ENCODE measurements at regions not wholly inside any gene's neighbourhood (a gene's known extent, or its start where the extent isn't known, plus 50 kb on each side); places are given as distances from the start of the nearest gene placed in this dataset.

- Histone ChIP-seq H3K9me3 (ENCODE audit: control insufficient read depth in 4 of 4, low read length in 3 of 4) (no peaks in the 10 kb centered on the region), H3K9ac (ENCODE audit: low read depth in 1 of 2, low read length in 2 of 2) (no peak overlapping the region), H3K36me3 (ENCODE audit: control insufficient read depth in 4 of 4, insufficient read depth in 3 of 4, low read depth in 1 of 4, low read length in 3 of 4) (no peaks in the 10 kb centered on the region), H3K4me3 (ENCODE audit: low read depth in 1 of 3, low read length in 3 of 3) (no peak overlapping the region), H3K27ac (ENCODE audit: low read depth in 1 of 2, low read length in 2 of 2) (no peak overlapping the region), H3K4me1 (ENCODE audit: control insufficient read depth in 4 of 4, insufficient read depth in 4 of 4, low read length in 3 of 4) (no peaks in the 10 kb centered on the region), H3K27me3 (ENCODE audit: control insufficient read depth in 4 of 4, insufficient read depth in 4 of 4, low read length in 3 of 4) (no peaks in the 10 kb centered on the region)
- TF ChIP-seq FOXA2 (IDR thresholded peaks at IDR 0.05): no peak
- TF ChIP-seq YY1 (IDR thresholded peaks at IDR 0.05): no peak
- TF ChIP-seq REST (IDR thresholded peaks at IDR 0.05): no peak
- no peak for TF ChIP-seq HNF4G (IDR thresholded peaks at IDR 0.05)
- TF ChIP-seq ZBTB33 (IDR thresholded peaks at IDR 0.05): no peak
- no peak for TF ChIP-seq GABPA (IDR thresholded peaks at IDR 0.05 in 1 of 2, conservative IDR thresholded peaks at IDR 0.05 in 1 of 2)
- TF ChIP-seq RAD21 (IDR thresholded peaks at IDR 0.05): no peak
- TF ChIP-seq NR2F2 (IDR thresholded peaks at IDR 0.05): no peak
- TF ChIP-seq RXRA (IDR thresholded peaks at IDR 0.05): no peak
- TF ChIP-seq JUND (IDR thresholded peaks at IDR 0.05): no peak
- TF ChIP-seq MAX (IDR thresholded peaks at IDR 0.05): no peak
- TF ChIP-seq TAF1 (conservative IDR thresholded peaks at IDR 0.05): no peak
- no peak for DNase-seq (ENCODE audit: low spot score)
Observed at GRCh38 chr12:84604551-84604950, 308.0 kb downstream of the SLC6A15 start.

- H3K36me3 ChIP-seq (ENCODE audit: control insufficient read depth in 4 of 4, insufficient read depth in 3 of 4, low read depth in 1 of 4, low read length in 3 of 4): no peaks in the 10 kb centered on the region
- no peak overlapping the region for H3K9ac ChIP-seq (ENCODE audit: low read depth in 1 of 2, low read length in 2 of 2)
- H3K4me3 ChIP-seq (ENCODE audit: low read depth in 1 of 3, low read length in 3 of 3): no peak overlapping the region
- no peaks in the 10 kb centered on the region for H3K27me3 ChIP-seq (ENCODE audit: control insufficient read depth in 4 of 4, insufficient read depth in 4 of 4, low read length in 3 of 4)
- no peaks in the 10 kb centered on the region for H3K4me1 ChIP-seq (ENCODE audit: control insufficient read depth in 4 of 4, insufficient read depth in 4 of 4, low read length in 3 of 4)
- H3K9me3 ChIP-seq (ENCODE audit: control insufficient read depth in 4 of 4, low read length in 3 of 4): no peaks in the 10 kb centered on the region
- TF ChIP-seq EGR1 (IDR thresholded peaks at IDR 0.05; ENCODE audit: low read depth in 2 of 2): no peak
- no peak for TF ChIP-seq REST (IDR thresholded peaks at IDR 0.05)
- no peak for TF ChIP-seq SP1 (IDR thresholded peaks at IDR 0.05)
- TF ChIP-seq RXRA (IDR thresholded peaks at IDR 0.05): no peak
- TF ChIP-seq HNF4A (conservative IDR thresholded peaks at IDR 0.05): no peak
- no peak for TF ChIP-seq JUND (IDR thresholded peaks at IDR 0.05)
- TF ChIP-seq ZBTB33 (IDR thresholded peaks at IDR 0.05): no peak
- TF ChIP-seq FOXA2 (IDR thresholded peaks at IDR 0.05): no peak
- TF ChIP-seq TAF1 (conservative IDR thresholded peaks at IDR 0.05): no peak
- TF ChIP-seq NR2F2 (IDR thresholded peaks at IDR 0.05): no peak
- no peak for TF ChIP-seq GABPA (IDR thresholded peaks at IDR 0.05 in 1 of 2, conservative IDR thresholded peaks at IDR 0.05 in 1 of 2)
- no peak for TF ChIP-seq FOXA1 (IDR thresholded peaks at IDR 0.05)
- TF ChIP-seq RAD21 (IDR thresholded peaks at IDR 0.05): no peak
- no peak for TF ChIP-seq HNF4G (IDR thresholded peaks at IDR 0.05)
- TF ChIP-seq YY1 (IDR thresholded peaks at IDR 0.05): no peak
- TF ChIP-seq CTCF (IDR thresholded peaks at IDR 0.05; ENCODE audit: low read depth, low read length, missing input control): no peak
- TF ChIP-seq MAX (IDR thresholded peaks at IDR 0.05): no peak
- WGBS: 70% methylated on average over 2 of the region's 2 CpGs
- no peak for DNase-seq (ENCODE audit: low spot score)
- no peak overlapping the region for H3K27ac ChIP-seq (ENCODE audit: low read depth in 1 of 2, low read length in 2 of 2)
Observed at GRCh38 chr12:84603484-84604248, 308.9 kb downstream of the SLC6A15 start.
